WTC11 (cell line): ENCODE measurements at regions not wholly inside any gene's neighbourhood (a gene's known extent, or its start where the extent isn't known, plus 50 kb on each side); places are given as distances from the start of the nearest gene placed in this dataset.

Source experiments
- CTCF ChIP-seq: fragments of 200-600 bp; IDR thresholded peaks from 2 replicates; pipeline ENCODE4 v1.8.0; 2022; ENCODE audit warnings: antibody characterized with exemption
- PRDM15 ChIP-seq: sonication (generic); formaldehyde crosslinking; IDR thresholded peaks from 2 replicates; pipeline ENCODE4 v1.8.0; 2022; ENCODE audit warnings: missing genetic modification reagents
- ZNF532 ChIP-seq: fragments of 250-450 bp; sonication (Bioruptor Pico); IDR thresholded peaks from 2 replicates; pipeline ENCODE4 v1.9.0; 2021; ENCODE audit warnings: mild to moderate bottlenecking, borderline replicate concordance

- no peak for TF ChIP-seq ZNF532 (CRISPR knock-in tag)
- no peak for TF ChIP-seq PRDM15 (CRISPR knock-in tag)
- TF ChIP-seq CTCF: no peak
Measured at GRCh38 chr12:34349673-34349961, 327.3 kb downstream of the ALG10 start.
